ENCODE measurements at regions not wholly inside any gene's neighbourhood (a gene's known extent, or its start where the extent isn't known, plus 50 kb on each side); places are given as distances from the start of the nearest gene placed in this dataset.

- TF ChIP-seq BHLHE40 (IDR thresholded peaks at IDR 0.05; ENCODE audit: borderline replicate concordance) (no peak), ELF4 (IDR thresholded peaks at IDR 0.05) (no peak), FOXA1 (IDR thresholded peaks at IDR 0.05) (no peak), SUZ12 (IDR thresholded peaks at IDR 0.05) (no peak), ARNT (IDR thresholded peaks at IDR 0.05) (no peak), ZNF384 (IDR thresholded peaks at IDR 0.05) (no peak), HDGF (IDR thresholded peaks at IDR 0.05; ENCODE audit: borderline replicate concordance) (no peak), TARDBP (IDR thresholded peaks at IDR 0.05) (no peak), LEF1 (IDR thresholded peaks at IDR 0.05; ENCODE audit: borderline replicate concordance) (no peak), SP1 (IDR thresholded peaks at IDR 0.05) (no peak), FOXM1 (IDR thresholded peaks at IDR 0.05; ENCODE audit: borderline replicate concordance) (no peak), PKNOX1 (IDR thresholded peaks at IDR 0.05) (no peak), L3MBTL2 (conservative IDR thresholded peaks at IDR 0.05) (no peak), FOXK2 (IDR thresholded peaks at IDR 0.05) (no peak), CTBP1 (IDR thresholded peaks at IDR 0.05; ENCODE audit: borderline replicate concordance) (no peak), NFRKB (IDR thresholded peaks at IDR 0.05) (no peak)
- POLR2A ChIA-PET = no interaction called here
- CTCF ChIA-PET = interaction anchor here (0.6 kb wide), 1 partner anchor 62 kb away, joined by 3 read pairs; no protein-coding TSS in a partner anchor
Measured at GRCh38 chrX:125850693-125851092, 315.4 kb downstream of the DCAF12L2 start.

GRCh38 chrX:125883169-125883568 lies 282.9 kb downstream of the DCAF12L2 start:
- DNase-seq (ENCODE audit: extremely low spot score) = no peak
- TF ChIP-seq SP1 (IDR thresholded peaks at IDR 0.05) (no peak), BHLHE40 (IDR thresholded peaks at IDR 0.05; ENCODE audit: borderline replicate concordance) (no peak), CTBP1 (IDR thresholded peaks at IDR 0.05; ENCODE audit: borderline replicate concordance) (no peak), ARNT (IDR thresholded peaks at IDR 0.05) (no peak), L3MBTL2 (conservative IDR thresholded peaks at IDR 0.05) (no peak)
- CTCF ChIA-PET = no interaction called here
- POLR2A ChIA-PET = no interaction called here

More at GRCh38 chrX:125850693-125851092, 315.4 kb downstream of the DCAF12L2 start:
- DNase-seq (ENCODE audit: extremely low spot score) = no peak

GRCh38 chrX:125894947-125895346 lies 271.1 kb downstream of the DCAF12L2 start:
- DNase-seq (ENCODE audit: extremely low spot score) = no peak
- CTCF ChIA-PET = no interaction called here
- TF ChIP-seq FOXK2 (IDR thresholded peaks at IDR 0.05) = no peak
- no peak for TF ChIP-seq ELF4 (IDR thresholded peaks at IDR 0.05)
- TF ChIP-seq PKNOX1 (IDR thresholded peaks at IDR 0.05) = no peak
- no peak for TF ChIP-seq SP1 (IDR thresholded peaks at IDR 0.05)
- TF ChIP-seq FOXA1 (IDR thresholded peaks at IDR 0.05) = no peak
- no peak for TF ChIP-seq HDGF (IDR thresholded peaks at IDR 0.05; ENCODE audit: borderline replicate concordance)
- TF ChIP-seq LEF1 (IDR thresholded peaks at IDR 0.05; ENCODE audit: borderline replicate concordance) = no peak
- TF ChIP-seq TARDBP (IDR thresholded peaks at IDR 0.05) = no peak
- no peak for TF ChIP-seq ZNF384 (IDR thresholded peaks at IDR 0.05)
- TF ChIP-seq CTBP1 (IDR thresholded peaks at IDR 0.05; ENCODE audit: borderline replicate concordance) = no peak
- no peak for TF ChIP-seq ARNT (IDR thresholded peaks at IDR 0.05)
- no peak for TF ChIP-seq FOXM1 (IDR thresholded peaks at IDR 0.05; ENCODE audit: borderline replicate concordance)
- no peak for TF ChIP-seq NFRKB (IDR thresholded peaks at IDR 0.05)
- no peak for TF ChIP-seq L3MBTL2 (conservative IDR thresholded peaks at IDR 0.05)
- no peak for TF ChIP-seq SUZ12 (IDR thresholded peaks at IDR 0.05)
- no peak for TF ChIP-seq BHLHE40 (IDR thresholded peaks at IDR 0.05; ENCODE audit: borderline replicate concordance)
- POLR2A ChIA-PET = no interaction called here

GRCh38 chrX:125895518-125895917 lies 270.6 kb downstream of the DCAF12L2 start:
- ChIA-PET CTCF (no interaction called here), POLR2A (no interaction called here)
- TF ChIP-seq FOXM1 (IDR thresholded peaks at IDR 0.05; ENCODE audit: borderline replicate concordance) = no peak
- no peak for TF ChIP-seq FOXK2 (IDR thresholded peaks at IDR 0.05)
- no peak for TF ChIP-seq FOXA1 (IDR thresholded peaks at IDR 0.05)
- TF ChIP-seq NFRKB (IDR thresholded peaks at IDR 0.05) = no peak
- no peak for TF ChIP-seq PKNOX1 (IDR thresholded peaks at IDR 0.05)
- TF ChIP-seq ZNF384 (IDR thresholded peaks at IDR 0.05) = no peak
- no peak for TF ChIP-seq SP1 (IDR thresholded peaks at IDR 0.05)
- TF ChIP-seq LEF1 (IDR thresholded peaks at IDR 0.05; ENCODE audit: borderline replicate concordance) = no peak
- no peak for TF ChIP-seq SUZ12 (IDR thresholded peaks at IDR 0.05)
- no peak for TF ChIP-seq HDGF (IDR thresholded peaks at IDR 0.05; ENCODE audit: borderline replicate concordance)
- no peak for TF ChIP-seq ARNT (IDR thresholded peaks at IDR 0.05)
- TF ChIP-seq CTBP1 (IDR thresholded peaks at IDR 0.05; ENCODE audit: borderline replicate concordance) = no peak
- DNase-seq (ENCODE audit: extremely low spot score) = no peak

- TF ChIP-seq FOXM1 (IDR thresholded peaks at IDR 0.05; ENCODE audit: borderline replicate concordance) (no peak), SP1 (IDR thresholded peaks at IDR 0.05) (no peak), BHLHE40 (IDR thresholded peaks at IDR 0.05; ENCODE audit: borderline replicate concordance) (no peak), CTBP1 (IDR thresholded peaks at IDR 0.05; ENCODE audit: borderline replicate concordance) (no peak)
- ChIA-PET CTCF (interaction anchor here (0.7 kb wide), 1 partner anchor 1882 kb away, joined by 3 read pairs; no protein-coding TSS in a partner anchor), POLR2A (no interaction called here)
- no peak for DNase-seq (ENCODE audit: extremely low spot score)
Measured at GRCh38 chrX:125926295-125926694, 239.8 kb downstream of the DCAF12L2 start.

GRCh38 chrX:125940985-125941384 lies 225.1 kb downstream of the DCAF12L2 start:
- no peak for DNase-seq (ENCODE audit: extremely low spot score)
- POLR2A ChIA-PET = no interaction called here
- TF ChIP-seq FOXM1 (IDR thresholded peaks at IDR 0.05; ENCODE audit: borderline replicate concordance) (no peak), ELF4 (IDR thresholded peaks at IDR 0.05) (no peak), BHLHE40 (IDR thresholded peaks at IDR 0.05; ENCODE audit: borderline replicate concordance) (no peak), SP1 (IDR thresholded peaks at IDR 0.05) (no peak), L3MBTL2 (conservative IDR thresholded peaks at IDR 0.05) (no peak), PKNOX1 (IDR thresholded peaks at IDR 0.05) (no peak), SUZ12 (IDR thresholded peaks at IDR 0.05) (no peak), FOXK2 (IDR thresholded peaks at IDR 0.05) (no peak), CTBP1 (IDR thresholded peaks at IDR 0.05; ENCODE audit: borderline replicate concordance) (no peak), HDGF (IDR thresholded peaks at IDR 0.05; ENCODE audit: borderline replicate concordance) (no peak), LEF1 (IDR thresholded peaks at IDR 0.05; ENCODE audit: borderline replicate concordance) (no peak), ARNT (IDR thresholded peaks at IDR 0.05) (no peak), NFRKB (IDR thresholded peaks at IDR 0.05) (no peak), ZNF384 (IDR thresholded peaks at IDR 0.05) (no peak)
- CTCF ChIA-PET = no interaction called here
